HepG2 (cell line): ENCODE measurements at regions not wholly inside any gene's neighbourhood (a gene's known extent, or its start where the extent isn't known, plus 50 kb on each side); places are given as distances from the start of the nearest gene placed in this dataset.

Source experiments
- ATF7 ChIP-seq, 2 experiments: fragments of 450-650 bp in 1 of 2; sonication (generic) in 1 of 2; formaldehyde crosslinking in 1 of 2; IDR thresholded peaks; 2 replicates each; pipeline versions ENCODE4 v1.4.0 to v1.6.1; 2016 to 2020; ENCODE audit warnings: antibody characterized with exemption in 1 of 2, mild to moderate bottlenecking in 1 of 2, missing genetic modification reagents in 1 of 2
- EP300 ChIP-seq, 3 experiments: sonication (generic) in 1 of 3; formaldehyde crosslinking in 1 of 3; IDR thresholded peaks; 2 replicates each; pipeline versions ENCODE4 v1.5.1 to v1.6.1; 2011 to 2020; ENCODE audit warnings: low read depth in 2 of 3, low read length in 2 of 3, borderline replicate concordance in 1 of 3, improper control_type of control experiment in 1 of 3, mild to moderate bottlenecking in 1 of 3, missing genetic modification reagents in 1 of 3, moderate library complexity in 1 of 3
- FOXJ3 ChIP-seq: sonication (generic); formaldehyde crosslinking; IDR thresholded peaks from 2 replicates; pipeline ENCODE4 v1.4.0; 2020; ENCODE audit warnings: missing genetic modification reagents, mild to moderate bottlenecking, borderline replicate concordance
- GABPA ChIP-seq, 2 experiments: IDR thresholded peaks; 2 replicates each; pipeline ENCODE4 v1.6.1; 2011 to 2016; ENCODE audit warnings: low read depth in 2 of 2, low read length in 1 of 2, missing biosample characterization in 1 of 2, missing genetic modification characterization in 1 of 2
- HDAC6 ChIP-seq: fragments of 200-600 bp; sonication (generic); IDR thresholded peaks from 2 replicates; pipeline ENCODE4 v1.7.0; 2017; ENCODE audit warnings: mild to moderate bottlenecking, antibody characterized with exemption, low read length, low read depth
- MEF2D ChIP-seq: sonication (generic); formaldehyde crosslinking; IDR thresholded peaks from 2 replicates; pipeline ENCODE4 v1.5.1; 2020; ENCODE audit warnings: mild to moderate bottlenecking, missing genetic modification reagents
- NCOR1 ChIP-seq: fragments of 200-600 bp; sonication (generic); IDR thresholded peaks from 2 replicates; pipeline ENCODE4 v1.7.0; 2017; ENCODE audit warnings: antibody characterized with exemption, low read length, borderline replicate concordance
- ZNF430 ChIP-seq: sonication (generic); formaldehyde crosslinking; IDR thresholded peaks from 2 replicates; pipeline ENCODE4 v1.9.0; 2021; ENCODE audit warnings: mild to moderate bottlenecking, missing genetic modification reagents
- ZSCAN29 ChIP-seq: sonication (generic); formaldehyde crosslinking; conservative IDR thresholded peaks from 2 replicates; pipeline ENCODE4 v1.4.0; 2020; ENCODE audit warnings: mild to moderate bottlenecking, missing genetic modification reagents
- TF ChIP-seq, protein P1 (sequence below): sonication (generic); formaldehyde crosslinking; IDR thresholded peaks from 2 replicates; pipeline ENCODE4 v1.8.0; 2022; ENCODE audit warnings: mild to moderate bottlenecking, missing genetic modification reagents, moderate library complexity
- TF ChIP-seq, protein P2 (sequence below): sonication (generic); formaldehyde crosslinking; IDR thresholded peaks from 2 replicates; pipeline ENCODE4 v1.5.0; 2020; ENCODE audit warnings: mild to moderate bottlenecking, missing genetic modification reagents, moderate library complexity
- TF ChIP-seq, protein P3 (sequence below): sonication (generic); formaldehyde crosslinking; IDR thresholded peaks from 2 replicates; pipeline ENCODE4 v1.4.0; 2020; ENCODE audit warnings: missing genetic modification reagents, borderline replicate concordance

DNA sequence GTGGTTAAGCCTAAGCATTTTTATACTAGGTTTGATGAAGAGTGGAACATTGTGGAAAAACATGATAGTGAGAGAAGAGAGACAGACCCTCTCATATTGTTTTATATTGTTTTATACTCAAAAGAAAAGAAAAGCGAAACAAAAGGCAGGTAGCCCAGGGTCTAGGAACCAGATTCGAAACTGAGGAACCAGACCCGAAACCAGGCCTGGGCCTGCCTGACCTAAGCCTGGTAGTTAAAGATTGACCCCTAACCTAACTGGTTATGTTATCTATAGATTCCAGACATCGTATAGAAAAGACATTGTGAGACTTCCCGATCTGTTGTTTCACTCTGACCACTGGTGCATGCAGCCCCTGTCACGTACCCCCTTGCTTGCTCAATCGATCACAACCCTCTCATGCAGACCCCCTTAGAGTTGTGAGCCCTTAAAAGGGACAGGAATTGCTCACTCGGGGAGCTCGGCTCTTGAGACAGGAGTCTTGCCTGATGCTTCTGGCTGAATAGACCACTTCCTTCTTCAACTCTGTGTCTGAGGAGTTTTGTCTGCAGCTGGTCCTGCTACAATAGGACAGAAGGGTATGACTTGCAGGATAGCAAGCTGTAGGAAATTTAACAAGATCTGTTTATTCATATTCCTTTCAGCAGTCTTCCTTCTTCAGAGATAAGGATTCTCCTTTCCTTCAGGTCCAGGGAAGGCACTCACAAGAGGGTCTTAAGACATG lies 147.1 kb upstream of the PLEKHA5 start:
- no peak for TF ChIP-seq ZNF430 (CRISPR knock-in tag)
- TF ChIP-seq ATF7 (IDR thresholded peaks at IDR 0.05): no peak
- no peak for TF ChIP-seq ATF7 (CRISPR knock-in tag; IDR thresholded peaks at IDR 0.05)
- no peak for TF ChIP-seq NCOR1
- TF ChIP-seq ZSCAN29 (CRISPR knock-in tag): no peak
- TF ChIP-seq, protein P1, sequence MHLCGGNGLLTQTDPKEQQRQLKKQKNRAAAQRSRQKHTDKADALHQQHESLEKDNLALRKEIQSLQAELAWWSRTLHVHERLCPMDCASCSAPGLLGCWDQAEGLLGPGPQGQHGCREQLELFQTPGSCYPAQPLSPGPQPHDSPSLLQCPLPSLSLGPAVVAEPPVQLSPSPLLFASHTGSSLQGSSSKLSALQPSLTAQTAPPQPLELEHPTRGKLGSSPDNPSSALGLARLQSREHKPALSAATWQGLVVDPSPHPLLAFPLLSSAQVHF (CRISPR knock-in tag): no peak
- TF ChIP-seq, protein P2, sequence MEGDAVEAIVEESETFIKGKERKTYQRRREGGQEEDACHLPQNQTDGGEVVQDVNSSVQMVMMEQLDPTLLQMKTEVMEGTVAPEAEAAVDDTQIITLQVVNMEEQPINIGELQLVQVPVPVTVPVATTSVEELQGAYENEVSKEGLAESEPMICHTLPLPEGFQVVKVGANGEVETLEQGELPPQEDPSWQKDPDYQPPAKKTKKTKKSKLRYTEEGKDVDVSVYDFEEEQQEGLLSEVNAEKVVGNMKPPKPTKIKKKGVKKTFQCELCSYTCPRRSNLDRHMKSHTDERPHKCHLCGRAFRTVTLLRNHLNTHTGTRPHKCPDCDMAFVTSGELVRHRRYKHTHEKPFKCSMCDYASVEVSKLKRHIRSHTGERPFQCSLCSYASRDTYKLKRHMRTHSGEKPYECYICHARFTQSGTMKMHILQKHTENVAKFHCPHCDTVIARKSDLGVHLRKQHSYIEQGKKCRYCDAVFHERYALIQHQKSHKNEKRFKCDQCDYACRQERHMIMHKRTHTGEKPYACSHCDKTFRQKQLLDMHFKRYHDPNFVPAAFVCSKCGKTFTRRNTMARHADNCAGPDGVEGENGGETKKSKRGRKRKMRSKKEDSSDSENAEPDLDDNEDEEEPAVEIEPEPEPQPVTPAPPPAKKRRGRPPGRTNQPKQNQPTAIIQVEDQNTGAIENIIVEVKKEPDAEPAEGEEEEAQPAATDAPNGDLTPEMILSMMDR: no peak
- TF ChIP-seq, protein P3, sequence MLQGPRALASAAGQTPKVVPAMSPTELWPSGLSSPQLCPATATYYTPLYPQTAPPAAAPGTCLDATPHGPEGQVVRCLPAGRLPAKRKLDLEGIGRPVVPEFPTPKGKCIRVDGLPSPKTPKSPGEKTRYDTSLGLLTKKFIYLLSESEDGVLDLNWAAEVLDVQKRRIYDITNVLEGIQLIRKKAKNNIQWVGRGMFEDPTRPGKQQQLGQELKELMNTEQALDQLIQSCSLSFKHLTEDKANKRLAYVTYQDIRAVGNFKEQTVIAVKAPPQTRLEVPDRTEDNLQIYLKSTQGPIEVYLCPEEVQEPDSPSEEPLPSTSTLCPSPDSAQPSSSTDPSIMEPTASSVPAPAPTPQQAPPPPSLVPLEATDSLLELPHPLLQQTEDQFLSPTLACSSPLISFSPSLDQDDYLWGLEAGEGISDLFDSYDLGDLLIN (CRISPR knock-in tag): no peak
- no peak for TF ChIP-seq FOXJ3
- TF ChIP-seq GABPA (IDR thresholded peaks at IDR 0.05; ENCODE audit: low read depth, low read length): no peak
- TF ChIP-seq GABPA (CRISPR knock-in tag; IDR thresholded peaks at IDR 0.05; ENCODE audit: low read depth): no peak
- TF ChIP-seq EP300 (IDR thresholded peaks at IDR 0.05; ENCODE audit: low read depth in 2 of 2, low read length in 2 of 2): no peak
- no peak for TF ChIP-seq EP300 (CRISPR knock-in tag; IDR thresholded peaks at IDR 0.05; ENCODE audit: borderline replicate concordance)
- no peak for TF ChIP-seq HDAC6
- no peak for TF ChIP-seq MEF2D
